C4-2B (cell line): ENCODE measurements at regions not wholly inside any gene's neighbourhood (a gene's known extent, or its start where the extent isn't known, plus 50 kb on each side); places are given as distances from the start of the nearest gene placed in this dataset.

Source experiments
- ZFX ChIP-seq: fragments of 450-650 bp; IDR thresholded peaks from 2 replicates; pipeline ENCODE4 v1.6.1; 2017
- TF ChIP-seq, protein P1 (sequence below): fragments of 450-650 bp; conservative IDR thresholded peaks from 2 replicates; pipeline ENCODE4 v1.5.1; 2017; ENCODE audit warnings: mild to moderate bottlenecking

DNA sequence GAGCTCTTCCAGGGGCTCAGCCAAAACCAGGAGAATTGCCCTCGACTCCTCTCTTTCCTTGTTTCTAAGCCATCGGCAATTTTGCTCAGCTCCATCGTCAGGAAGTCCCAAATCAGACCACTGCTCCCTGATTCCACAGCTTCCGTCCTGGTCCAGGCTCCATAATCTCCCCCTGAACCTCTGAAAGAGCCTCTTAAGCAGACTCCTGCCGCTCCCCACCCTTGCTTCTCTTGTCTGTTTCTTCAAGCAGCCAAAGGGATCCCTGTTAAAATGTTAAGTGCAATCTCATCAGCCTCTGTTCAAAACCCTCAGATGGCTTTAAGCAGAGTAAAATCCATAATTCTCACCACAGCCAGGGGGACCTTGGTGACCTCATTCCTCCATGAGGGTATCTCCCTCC, 244.7 kb upstream of the SPTLC3 start:
- TF ChIP-seq, protein P1, sequence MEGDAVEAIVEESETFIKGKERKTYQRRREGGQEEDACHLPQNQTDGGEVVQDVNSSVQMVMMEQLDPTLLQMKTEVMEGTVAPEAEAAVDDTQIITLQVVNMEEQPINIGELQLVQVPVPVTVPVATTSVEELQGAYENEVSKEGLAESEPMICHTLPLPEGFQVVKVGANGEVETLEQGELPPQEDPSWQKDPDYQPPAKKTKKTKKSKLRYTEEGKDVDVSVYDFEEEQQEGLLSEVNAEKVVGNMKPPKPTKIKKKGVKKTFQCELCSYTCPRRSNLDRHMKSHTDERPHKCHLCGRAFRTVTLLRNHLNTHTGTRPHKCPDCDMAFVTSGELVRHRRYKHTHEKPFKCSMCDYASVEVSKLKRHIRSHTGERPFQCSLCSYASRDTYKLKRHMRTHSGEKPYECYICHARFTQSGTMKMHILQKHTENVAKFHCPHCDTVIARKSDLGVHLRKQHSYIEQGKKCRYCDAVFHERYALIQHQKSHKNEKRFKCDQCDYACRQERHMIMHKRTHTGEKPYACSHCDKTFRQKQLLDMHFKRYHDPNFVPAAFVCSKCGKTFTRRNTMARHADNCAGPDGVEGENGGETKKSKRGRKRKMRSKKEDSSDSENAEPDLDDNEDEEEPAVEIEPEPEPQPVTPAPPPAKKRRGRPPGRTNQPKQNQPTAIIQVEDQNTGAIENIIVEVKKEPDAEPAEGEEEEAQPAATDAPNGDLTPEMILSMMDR, result no peak
- TF ChIP-seq ZFX, result no peak
